Activated CD4-positive, alpha-beta T cell treated with anti-CD3 and anti-CD28 coated beads, Interleukin-2, amount 50 U/mL, for 4 hours (primary cell): ENCODE measurements at regions not wholly inside any gene's neighbourhood (a gene's known extent, or its start where the extent isn't known, plus 50 kb on each side); places are given as distances from the start of the nearest gene placed in this dataset.
"Not testable (repeated sequence)": the region's sequence is repeated elsewhere in the genome, so short reads cannot be mapped to it uniquely, and the experiment has no call there.

ENCODE experiments used
- DNase-seq, 2 experiments: peaks; one replicate each; pipeline ENCODE4 v3.0.0-alpha.2; 2020

GRCh38 chr13:57784633-57785032 is 153.1 kb downstream of the PCDH17 start:
- no peak for DNase-seq

- DNase-seq, result no peak
Measured at GRCh38 chr13:57787058-57787791, 155.7 kb downstream of the PCDH17 start.

GRCh38 chr13:57799624-57800023 is 168.1 kb downstream of the PCDH17 start:
- no peak for DNase-seq

- DNase-seq, result no peak
Measured at GRCh38 chr13:57813651-57814050, 182.1 kb downstream of the PCDH17 start.

GRCh38 chr13:57815600-57815999 is 184.1 kb downstream of the PCDH17 start:
- no peak for DNase-seq

GRCh38 chr13:57820924-57821323 is 189.4 kb downstream of the PCDH17 start:
- DNase-seq, result no peak

GRCh38 chr13:57823704-57824103 is 192.2 kb downstream of the PCDH17 start:
- no peak for DNase-seq

- no peak for DNase-seq
Measured at GRCh38 chr13:57824121-57824520, 192.6 kb downstream of the PCDH17 start.

- no peak for DNase-seq
Measured at GRCh38 chr13:57825066-57825465, 193.5 kb downstream of the PCDH17 start.

GRCh38 chr13:57829496-57829895 is 198.0 kb downstream of the PCDH17 start:
- DNase-seq, result no peak

- DNase-seq, result no peak
Measured at GRCh38 chr13:57832187-57832586, 200.6 kb downstream of the PCDH17 start.

- no peak for DNase-seq
Measured at GRCh38 chr13:57837801-57838200, 206.3 kb downstream of the PCDH17 start.

- DNase-seq, result no peak
Measured at GRCh38 chr13:57843521-57843920, 212.0 kb downstream of the PCDH17 start.

GRCh38 chr13:57846600-57847173 is 215.1 kb downstream of the PCDH17 start:
- no peak for DNase-seq

- no peak for DNase-seq
Measured at GRCh38 chr13:57857945-57858344, 226.4 kb downstream of the PCDH17 start.

- DNase-seq, result no peak
Measured at GRCh38 chr13:57858376-57858775, 226.8 kb downstream of the PCDH17 start.

- no peak for DNase-seq
Measured at GRCh38 chr13:57862879-57863278, 231.3 kb downstream of the PCDH17 start.

GRCh38 chr13:57865600-57866294 is 234.2 kb downstream of the PCDH17 start:
- no peak for DNase-seq

- DNase-seq, result no peak
Measured at GRCh38 chr13:57874530-57874929, 243.0 kb downstream of the PCDH17 start.

- DNase-seq, result no peak
Measured at GRCh38 chr13:57877601-57878000, 246.1 kb downstream of the PCDH17 start.

GRCh38 chr13:57878291-57878690 is 246.7 kb downstream of the PCDH17 start:
- DNase-seq, result no peak

- DNase-seq, result no peak
Measured at GRCh38 chr13:57897225-57897624, 265.7 kb downstream of the PCDH17 start.

GRCh38 chr13:57899096-57899495 is 267.6 kb downstream of the PCDH17 start:
- DNase-seq, result no peak

GRCh38 chr13:57909833-57910232 is 278.3 kb downstream of the PCDH17 start:
- not testable (repeated sequence) for DNase-seq
